GM23338 (cell line): ENCODE measurements at regions not wholly inside any gene's neighbourhood (a gene's known extent, or its start where the extent isn't known, plus 50 kb on each side); places are given as distances from the start of the nearest gene placed in this dataset.

Source experiments
- ATAC-seq: fragments of 200-7000 bp; cut with Tn5 transposase; 3 replicates; pipeline ENCODE4 v1.9.1; 2020
- DNase-seq: peaks from one replicate; pipeline ENCODE4 v3.0.0-alpha.2; 2015; ENCODE audit warnings: low spot score
- H2AFZ ChIP-seq: fragments of 200-600 bp; sonication (generic); 2 replicates; pipeline ENCODE4 v1.8.0; 2016; ENCODE audit warnings: antibody characterized with exemption, mild to moderate bottlenecking, moderate library complexity
- H3F3A ChIP-seq: fragments of 200-600 bp; sonication (generic); replicated peaks from 2 replicates; pipeline ENCODE4 v1.8.0; 2017; ENCODE audit warnings: antibody characterized with exemption, mixed run types, low read depth
- H3K27ac ChIP-seq: fragments of 200-600 bp; sonication (generic); 2 replicates; pipeline ENCODE4 v1.6.1; 2016; ENCODE audit warnings: low read depth
- H3K27me3 ChIP-seq: fragments of 200-600 bp; sonication (generic); 2 replicates; pipeline ENCODE4 v1.8.0; 2016; ENCODE audit warnings: mild to moderate bottlenecking, mixed run types, moderate library complexity; ENCODE audit not compliant: insufficient read depth
- H3K36me3 ChIP-seq: fragments of 200-600 bp; sonication (generic); 2 replicates; pipeline ENCODE4 v1.8.0; 2016; ENCODE audit warnings: mild to moderate bottlenecking; ENCODE audit not compliant: insufficient read depth
- H3K4me1 ChIP-seq: fragments of 200-600 bp; sonication (generic); 2 replicates; pipeline ENCODE4 v1.8.0; 2016; ENCODE audit warnings: mild to moderate bottlenecking, moderate library complexity; ENCODE audit not compliant: insufficient read depth
- H3K4me2 ChIP-seq: fragments of 200-600 bp; sonication (generic); 2 replicates; pipeline ENCODE4 v1.7.1; 2017; ENCODE audit warnings: mixed run types
- H3K4me3 ChIP-seq: fragments of 200-600 bp; sonication (generic); 2 replicates; pipeline ENCODE4 v1.6.1; 2016; ENCODE audit warnings: mixed run types
- H3K79me2 ChIP-seq: fragments of 200-600 bp; sonication (generic); replicated peaks from 2 replicates; pipeline ENCODE4 v1.8.0; 2017; ENCODE audit warnings: mild to moderate bottlenecking; ENCODE audit not compliant: insufficient read depth
- H3K9me2 ChIP-seq: fragments of 200-600 bp; sonication (generic); 2 replicates; pipeline ENCODE4 v1.8.0; 2017; ENCODE audit not compliant: insufficient read depth
- H4K20me1 ChIP-seq: fragments of 200-600 bp; sonication (generic); replicated peaks from 2 replicates; pipeline ENCODE4 v1.8.0; 2017; ENCODE audit warnings: mild to moderate bottlenecking; ENCODE audit not compliant: insufficient read depth
- H3K27ac Mint-ChIP-seq: 2 replicates; pipeline ENCODE4 v1.8.0; 2020; ENCODE audit warnings: inconsistent platforms, mild to moderate bottlenecking, moderate library complexity, mixed read lengths
- H3K27me3 Mint-ChIP-seq: 3 replicates; pipeline ENCODE4 v1.8.0; 2022; ENCODE audit warnings: low read depth, mild to moderate bottlenecking, moderate library complexity, mixed read lengths, inconsistent platforms; ENCODE audit not compliant: insufficient read depth, poor library complexity
- H3K36me3 Mint-ChIP-seq: 3 replicates; pipeline ENCODE4 v1.8.0; 2021; ENCODE audit warnings: low read depth, mild to moderate bottlenecking, inconsistent platforms, moderate library complexity, mixed read lengths
- H3K4me1 Mint-ChIP-seq: 3 replicates; pipeline ENCODE4 v1.8.0; 2020; ENCODE audit warnings: mild to moderate bottlenecking, inconsistent platforms, mixed read lengths
- H3K4me3 Mint-ChIP-seq: 3 replicates; pipeline ENCODE4 v1.8.0; 2021; ENCODE audit warnings: moderate library complexity, mild to moderate bottlenecking, inconsistent platforms, mixed read lengths
- H3K9me3 Mint-ChIP-seq: 3 replicates; pipeline ENCODE4 v1.8.0; 2020; ENCODE audit warnings: moderate library complexity, mild to moderate bottlenecking, inconsistent platforms, mixed read lengths
- CREB1 ChIP-seq: fragments of 250-450 bp; sonication (Bioruptor Pico); IDR thresholded peaks from 2 replicates; pipeline ENCODE4 v1.5.0; 2020; ENCODE audit warnings: low read depth, mild to moderate bottlenecking, moderate library complexity
- EZH2 ChIP-seq: fragments of 200-600 bp; sonication (generic); IDR thresholded peaks from one replicate; pipeline ENCODE4 v1.8.0; 2017; ENCODE audit warnings: antibody characterized with exemption, mild to moderate bottlenecking, low read depth; ENCODE audit not compliant: unreplicated experiment
- EZH2phosphoT487 ChIP-seq: fragments of 200-600 bp; sonication (generic); IDR thresholded peaks from one replicate; pipeline ENCODE4 v1.8.1; 2018; ENCODE audit warnings: antibody characterized with exemption; ENCODE audit not compliant: unreplicated experiment
- JUNB ChIP-seq: IDR thresholded peaks from one replicate; pipeline ENCODE4 v1.6.1; 2016; ENCODE audit warnings: antibody characterized with exemption; ENCODE audit not compliant: unreplicated experiment
- NANOG ChIP-seq: IDR thresholded peaks from 2 replicates; pipeline ENCODE4 v1.6.1; 2016; ENCODE audit warnings: antibody characterized with exemption, borderline replicate concordance
- POLR2AphosphoS5 ChIP-seq: IDR thresholded peaks from 2 replicates; pipeline ENCODE4 v1.6.1; 2016; ENCODE audit warnings: antibody characterized with exemption, low read depth
- STAT1 ChIP-seq: IDR thresholded peaks from one replicate; pipeline ENCODE4 v1.6.1; 2016; ENCODE audit warnings: antibody characterized with exemption; ENCODE audit not compliant: unreplicated experiment
- ZNF114 ChIP-seq: fragments of 250-450 bp; sonication (Bioruptor Pico); IDR thresholded peaks from 2 replicates; pipeline ENCODE4 v1.5.0; 2020; ENCODE audit warnings: mild to moderate bottlenecking, moderate library complexity
- ZNF331 ChIP-seq: fragments of 250-450 bp; sonication (Bioruptor Pico); IDR thresholded peaks from 2 replicates; pipeline ENCODE4 v1.5.0; 2020; ENCODE audit warnings: low read depth, mild to moderate bottlenecking, moderate library complexity
- TF ChIP-seq, protein P1 (sequence below): IDR thresholded peaks from one replicate; pipeline ENCODE4 v1.6.1; 2018; ENCODE audit warnings: antibody characterized with exemption; ENCODE audit not compliant: unreplicated experiment
- TF ChIP-seq, protein P2 (sequence below), 2 experiments: fragments of 200-600 bp in 1 of 2; sonication (generic) in 1 of 2; conservative IDR thresholded peaks; 2 replicates each; pipeline versions ENCODE4 v1.5.1 to v1.6.1; 2016 to 2017; ENCODE audit warnings: antibody characterized with exemption in 2 of 2, low read depth in 2 of 2, mild to moderate bottlenecking in 2 of 2, moderate library complexity in 1 of 2
- TF ChIP-seq, protein P3 (sequence below): fragments of 250-450 bp; sonication (Bioruptor Pico); IDR thresholded peaks from 2 replicates; pipeline ENCODE4 v1.5.0; 2020; ENCODE audit warnings: mild to moderate bottlenecking, moderate library complexity
- TF ChIP-seq, protein P4 (sequence below): IDR thresholded peaks from 2 replicates; pipeline ENCODE4 v1.6.1; 2016; ENCODE audit warnings: antibody characterized with exemption

DNA sequence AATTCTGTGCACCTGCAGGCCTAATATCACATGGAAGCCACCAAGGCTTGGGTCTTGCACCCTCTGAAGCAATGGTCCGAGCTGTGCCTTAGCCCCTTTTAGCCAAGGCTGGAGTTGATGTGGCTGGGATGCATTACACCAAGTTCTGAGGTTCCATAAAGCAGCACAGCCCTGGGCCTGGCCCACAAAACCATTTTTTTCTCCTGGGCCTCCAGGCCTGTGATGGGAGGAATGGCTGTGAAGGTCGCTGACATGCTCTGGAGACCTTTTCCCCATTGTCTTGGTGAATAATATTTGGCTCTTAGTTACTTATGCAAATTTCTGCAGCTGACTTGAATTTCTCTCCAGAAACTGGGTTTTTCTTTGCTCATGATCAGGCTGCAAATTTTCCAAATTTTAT is 167.3 kb downstream of the HTR1A start:
- peaks cover 41% of the 10 kb centered on the region for H3K9me3 Mint-ChIP-seq
- no peak overlapping the region for H3K27ac Mint-ChIP-seq
- no peak overlapping the region for H3K4me3 Mint-ChIP-seq
- DNase-seq: no peak
- Histone ChIP-seq H3K27ac (no peak overlapping the region), H3K36me3 (peaks cover 9% of the 10 kb centered on the region; the same call in 1 of the 2 replicates), H3K27me3 (no peaks in the 10 kb centered on the region), H3K4me3 (no peak overlapping the region), H3K4me1 (no peaks in the 10 kb centered on the region; the same call in 1 of the 2 replicates), H3F3A (no peaks in the 10 kb centered on the region), H3K79me2 (no peaks in the 10 kb centered on the region), H3K9me2 (peaks cover 18% of the 10 kb centered on the region), H2AFZ (no peak overlapping the region), H4K20me1 (no peaks in the 10 kb centered on the region), H3K4me2 (no peak overlapping the region)
- no peak for ATAC-seq
- peaks cover 7% of the 10 kb centered on the region for H3K27me3 Mint-ChIP-seq
- TF ChIP-seq ZNF331 (CRISPR knock-in tag): no peak
- TF ChIP-seq EZH2: no peak
- no peak for TF ChIP-seq CREB1 (CRISPR knock-in tag)
- no peak for TF ChIP-seq STAT1
- TF ChIP-seq ZNF114 (CRISPR knock-in tag): no peak
- TF ChIP-seq, protein P1, sequence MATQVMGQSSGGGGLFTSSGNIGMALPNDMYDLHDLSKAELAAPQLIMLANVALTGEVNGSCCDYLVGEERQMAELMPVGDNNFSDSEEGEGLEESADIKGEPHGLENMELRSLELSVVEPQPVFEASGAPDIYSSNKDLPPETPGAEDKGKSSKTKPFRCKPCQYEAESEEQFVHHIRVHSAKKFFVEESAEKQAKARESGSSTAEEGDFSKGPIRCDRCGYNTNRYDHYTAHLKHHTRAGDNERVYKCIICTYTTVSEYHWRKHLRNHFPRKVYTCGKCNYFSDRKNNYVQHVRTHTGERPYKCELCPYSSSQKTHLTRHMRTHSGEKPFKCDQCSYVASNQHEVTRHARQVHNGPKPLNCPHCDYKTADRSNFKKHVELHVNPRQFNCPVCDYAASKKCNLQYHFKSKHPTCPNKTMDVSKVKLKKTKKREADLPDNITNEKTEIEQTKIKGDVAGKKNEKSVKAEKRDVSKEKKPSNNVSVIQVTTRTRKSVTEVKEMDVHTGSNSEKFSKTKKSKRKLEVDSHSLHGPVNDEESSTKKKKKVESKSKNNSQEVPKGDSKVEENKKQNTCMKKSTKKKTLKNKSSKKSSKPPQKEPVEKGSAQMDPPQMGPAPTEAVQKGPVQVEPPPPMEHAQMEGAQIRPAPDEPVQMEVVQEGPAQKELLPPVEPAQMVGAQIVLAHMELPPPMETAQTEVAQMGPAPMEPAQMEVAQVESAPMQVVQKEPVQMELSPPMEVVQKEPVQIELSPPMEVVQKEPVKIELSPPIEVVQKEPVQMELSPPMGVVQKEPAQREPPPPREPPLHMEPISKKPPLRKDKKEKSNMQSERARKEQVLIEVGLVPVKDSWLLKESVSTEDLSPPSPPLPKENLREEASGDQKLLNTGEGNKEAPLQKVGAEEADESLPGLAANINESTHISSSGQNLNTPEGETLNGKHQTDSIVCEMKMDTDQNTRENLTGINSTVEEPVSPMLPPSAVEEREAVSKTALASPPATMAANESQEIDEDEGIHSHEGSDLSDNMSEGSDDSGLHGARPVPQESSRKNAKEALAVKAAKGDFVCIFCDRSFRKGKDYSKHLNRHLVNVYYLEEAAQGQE: no peak
- no peak for TF ChIP-seq EZH2phosphoT487
- no peak for TF ChIP-seq POLR2AphosphoS5
- TF ChIP-seq, protein P2, sequence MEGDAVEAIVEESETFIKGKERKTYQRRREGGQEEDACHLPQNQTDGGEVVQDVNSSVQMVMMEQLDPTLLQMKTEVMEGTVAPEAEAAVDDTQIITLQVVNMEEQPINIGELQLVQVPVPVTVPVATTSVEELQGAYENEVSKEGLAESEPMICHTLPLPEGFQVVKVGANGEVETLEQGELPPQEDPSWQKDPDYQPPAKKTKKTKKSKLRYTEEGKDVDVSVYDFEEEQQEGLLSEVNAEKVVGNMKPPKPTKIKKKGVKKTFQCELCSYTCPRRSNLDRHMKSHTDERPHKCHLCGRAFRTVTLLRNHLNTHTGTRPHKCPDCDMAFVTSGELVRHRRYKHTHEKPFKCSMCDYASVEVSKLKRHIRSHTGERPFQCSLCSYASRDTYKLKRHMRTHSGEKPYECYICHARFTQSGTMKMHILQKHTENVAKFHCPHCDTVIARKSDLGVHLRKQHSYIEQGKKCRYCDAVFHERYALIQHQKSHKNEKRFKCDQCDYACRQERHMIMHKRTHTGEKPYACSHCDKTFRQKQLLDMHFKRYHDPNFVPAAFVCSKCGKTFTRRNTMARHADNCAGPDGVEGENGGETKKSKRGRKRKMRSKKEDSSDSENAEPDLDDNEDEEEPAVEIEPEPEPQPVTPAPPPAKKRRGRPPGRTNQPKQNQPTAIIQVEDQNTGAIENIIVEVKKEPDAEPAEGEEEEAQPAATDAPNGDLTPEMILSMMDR (conservative IDR thresholded peaks at IDR 0.05; ENCODE audit: low read depth in 2 of 2): no peak
- TF ChIP-seq, protein P3, sequence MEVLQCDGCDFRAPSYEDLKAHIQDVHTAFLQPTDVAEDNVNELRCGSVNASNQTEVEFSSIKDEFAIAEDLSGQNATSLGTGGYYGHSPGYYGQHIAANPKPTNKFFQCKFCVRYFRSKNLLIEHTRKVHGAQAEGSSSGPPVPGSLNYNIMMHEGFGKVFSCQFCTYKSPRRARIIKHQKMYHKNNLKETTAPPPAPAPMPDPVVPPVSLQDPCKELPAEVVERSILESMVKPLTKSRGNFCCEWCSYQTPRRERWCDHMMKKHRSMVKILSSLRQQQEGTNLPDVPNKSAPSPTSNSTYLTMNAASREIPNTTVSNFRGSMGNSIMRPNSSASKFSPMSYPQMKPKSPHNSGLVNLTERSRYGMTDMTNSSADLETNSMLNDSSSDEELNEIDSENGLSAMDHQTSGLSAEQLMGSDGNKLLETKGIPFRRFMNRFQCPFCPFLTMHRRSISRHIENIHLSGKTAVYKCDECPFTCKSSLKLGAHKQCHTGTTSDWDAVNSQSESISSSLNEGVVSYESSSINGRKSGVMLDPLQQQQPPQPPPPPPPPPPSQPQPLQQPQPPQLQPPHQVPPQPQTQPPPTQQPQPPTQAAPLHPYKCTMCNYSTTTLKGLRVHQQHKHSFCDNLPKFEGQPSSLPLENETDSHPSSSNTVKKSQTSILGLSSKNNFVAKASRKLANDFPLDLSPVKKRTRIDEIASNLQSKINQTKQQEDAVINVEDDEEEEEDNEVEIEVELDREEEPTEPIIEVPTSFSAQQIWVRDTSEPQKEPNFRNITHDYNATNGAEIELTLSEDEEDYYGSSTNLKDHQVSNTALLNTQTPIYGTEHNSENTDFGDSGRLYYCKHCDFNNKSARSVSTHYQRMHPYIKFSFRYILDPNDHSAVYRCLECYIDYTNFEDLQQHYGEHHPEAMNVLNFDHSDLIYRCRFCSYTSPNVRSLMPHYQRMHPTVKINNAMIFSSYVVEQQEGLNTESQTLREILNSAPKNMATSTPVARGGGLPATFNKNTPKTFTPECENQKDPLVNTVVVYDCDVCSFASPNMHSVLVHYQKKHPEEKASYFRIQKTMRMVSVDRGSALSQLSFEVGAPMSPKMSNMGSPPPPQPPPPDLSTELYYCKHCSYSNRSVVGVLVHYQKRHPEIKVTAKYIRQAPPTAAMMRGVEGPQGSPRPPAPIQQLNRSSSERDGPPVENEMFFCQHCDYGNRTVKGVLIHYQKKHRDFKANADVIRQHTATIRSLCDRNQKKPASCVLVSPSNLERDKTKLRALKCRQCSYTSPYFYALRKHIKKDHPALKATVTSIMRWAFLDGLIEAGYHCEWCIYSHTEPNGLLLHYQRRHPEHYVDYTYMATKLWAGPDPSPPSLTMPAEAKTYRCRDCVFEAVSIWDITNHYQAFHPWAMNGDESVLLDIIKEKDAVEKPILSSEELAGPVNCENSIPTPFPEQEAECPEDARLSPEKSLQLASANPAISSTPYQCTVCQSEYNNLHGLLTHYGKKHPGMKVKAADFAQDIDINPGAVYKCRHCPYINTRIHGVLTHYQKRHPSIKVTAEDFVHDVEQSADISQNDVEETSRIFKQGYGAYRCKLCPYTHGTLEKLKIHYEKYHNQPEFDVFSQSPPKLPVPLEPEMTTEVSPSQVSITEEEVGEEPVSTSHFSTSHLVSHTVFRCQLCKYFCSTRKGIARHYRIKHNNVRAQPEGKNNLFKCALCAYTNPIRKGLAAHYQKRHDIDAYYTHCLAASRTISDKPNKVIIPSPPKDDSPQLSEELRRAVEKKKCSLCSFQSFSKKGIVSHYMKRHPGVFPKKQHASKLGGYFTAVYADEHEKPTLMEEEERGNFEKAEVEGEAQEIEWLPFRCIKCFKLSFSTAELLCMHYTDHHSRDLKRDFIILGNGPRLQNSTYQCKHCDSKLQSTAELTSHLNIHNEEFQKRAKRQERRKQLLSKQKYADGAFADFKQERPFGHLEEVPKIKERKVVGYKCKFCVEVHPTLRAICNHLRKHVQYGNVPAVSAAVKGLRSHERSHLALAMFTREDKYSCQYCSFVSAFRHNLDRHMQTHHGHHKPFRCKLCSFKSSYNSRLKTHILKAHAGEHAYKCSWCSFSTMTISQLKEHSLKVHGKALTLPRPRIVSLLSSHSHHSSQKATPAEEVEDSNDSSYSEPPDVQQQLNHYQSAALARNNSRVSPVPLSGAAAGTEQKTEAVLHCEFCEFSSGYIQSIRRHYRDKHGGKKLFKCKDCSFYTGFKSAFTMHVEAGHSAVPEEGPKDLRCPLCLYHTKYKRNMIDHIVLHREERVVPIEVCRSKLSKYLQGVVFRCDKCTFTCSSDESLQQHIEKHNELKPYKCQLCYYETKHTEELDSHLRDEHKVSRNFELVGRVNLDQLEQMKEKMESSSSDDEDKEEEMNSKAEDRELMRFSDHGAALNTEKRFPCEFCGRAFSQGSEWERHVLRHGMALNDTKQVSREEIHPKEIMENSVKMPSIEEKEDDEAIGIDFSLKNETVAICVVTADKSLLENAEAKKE (CRISPR knock-in tag): no peak
- no peak for TF ChIP-seq NANOG
- TF ChIP-seq, protein P4, sequence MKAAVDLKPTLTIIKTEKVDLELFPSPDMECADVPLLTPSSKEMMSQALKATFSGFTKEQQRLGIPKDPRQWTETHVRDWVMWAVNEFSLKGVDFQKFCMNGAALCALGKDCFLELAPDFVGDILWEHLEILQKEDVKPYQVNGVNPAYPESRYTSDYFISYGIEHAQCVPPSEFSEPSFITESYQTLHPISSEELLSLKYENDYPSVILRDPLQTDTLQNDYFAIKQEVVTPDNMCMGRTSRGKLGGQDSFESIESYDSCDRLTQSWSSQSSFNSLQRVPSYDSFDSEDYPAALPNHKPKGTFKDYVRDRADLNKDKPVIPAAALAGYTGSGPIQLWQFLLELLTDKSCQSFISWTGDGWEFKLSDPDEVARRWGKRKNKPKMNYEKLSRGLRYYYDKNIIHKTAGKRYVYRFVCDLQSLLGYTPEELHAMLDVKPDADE: no peak
- no peak for TF ChIP-seq JUNB
- H3K4me1 Mint-ChIP-seq: peaks cover 2% of the 10 kb centered on the region; the same call in 2 of the 3 replicates
- peaks cover 33% of the 10 kb centered on the region for H3K36me3 Mint-ChIP-seq
